Transverse colon (tissue), 4 donors: ENCODE measurements at regions not wholly inside any gene's neighbourhood (a gene's known extent, or its start where the extent isn't known, plus 50 kb on each side); places are given as distances from the start of the nearest gene placed in this dataset.

Experiments
- POLR2A ChIP-seq: fragments of 450-650 bp; IDR thresholded peaks from one replicate; pipeline ENCODE4 v1.6.1; 2016; ENCODE audit warnings: antibody characterized with exemption, mild to moderate bottlenecking, moderate library complexity
- POLR2AphosphoS5 ChIP-seq, 3 donors: sonication (generic); formaldehyde crosslinking; IDR thresholded peaks; one replicate each; pipeline ENCODE4 v1.6.1; 2016; ENCODE audit warnings: antibody characterized with exemption in 3 of 3
- TF ChIP-seq, protein P1 (sequence below), 5 experiments: fragments of 200-600 bp in 3 of 5; fragments of 450-650 bp in 2 of 5; sonication (generic) in 3 of 5; IDR thresholded peaks; 1 replicate in 2 of 5; 2 replicates in 3 of 5; pipeline ENCODE4 v1.5.1; 2016 to 2017; ENCODE audit warnings: antibody characterized with exemption in 5 of 5, inconsistent platforms in 3 of 5, mild to moderate bottlenecking in 2 of 5, moderate library complexity in 1 of 5

GRCh38 chr4:60847614-60848013, 352.5 kb upstream of the ADGRL3 start:
- TF ChIP-seq, protein P1, sequence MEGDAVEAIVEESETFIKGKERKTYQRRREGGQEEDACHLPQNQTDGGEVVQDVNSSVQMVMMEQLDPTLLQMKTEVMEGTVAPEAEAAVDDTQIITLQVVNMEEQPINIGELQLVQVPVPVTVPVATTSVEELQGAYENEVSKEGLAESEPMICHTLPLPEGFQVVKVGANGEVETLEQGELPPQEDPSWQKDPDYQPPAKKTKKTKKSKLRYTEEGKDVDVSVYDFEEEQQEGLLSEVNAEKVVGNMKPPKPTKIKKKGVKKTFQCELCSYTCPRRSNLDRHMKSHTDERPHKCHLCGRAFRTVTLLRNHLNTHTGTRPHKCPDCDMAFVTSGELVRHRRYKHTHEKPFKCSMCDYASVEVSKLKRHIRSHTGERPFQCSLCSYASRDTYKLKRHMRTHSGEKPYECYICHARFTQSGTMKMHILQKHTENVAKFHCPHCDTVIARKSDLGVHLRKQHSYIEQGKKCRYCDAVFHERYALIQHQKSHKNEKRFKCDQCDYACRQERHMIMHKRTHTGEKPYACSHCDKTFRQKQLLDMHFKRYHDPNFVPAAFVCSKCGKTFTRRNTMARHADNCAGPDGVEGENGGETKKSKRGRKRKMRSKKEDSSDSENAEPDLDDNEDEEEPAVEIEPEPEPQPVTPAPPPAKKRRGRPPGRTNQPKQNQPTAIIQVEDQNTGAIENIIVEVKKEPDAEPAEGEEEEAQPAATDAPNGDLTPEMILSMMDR (IDR thresholded peaks at IDR 0.05): no peak
- TF ChIP-seq POLR2AphosphoS5 (IDR thresholded peaks at IDR 0.05) (no peak), POLR2A (no peak)
